CD14-positive monocyte (primary cell): ENCODE measurements at regions not wholly inside any gene's neighbourhood (a gene's known extent, or its start where the extent isn't known, plus 50 kb on each side); places are given as distances from the start of the nearest gene placed in this dataset.

ENCODE experiments used
- DNase-seq, 3 donors: peaks; one replicate each; pipeline ENCODE4 v3.0.0-alpha.2; 2011 to 2022
- H2AFZ ChIP-seq: 2 replicates; pipeline ENCODE4 v1.6.0; 2012; ENCODE audit warnings: mild to moderate bottlenecking, low read depth, low read length, inconsistent platforms; ENCODE audit not compliant: insufficient read depth, poor library complexity, severe bottlenecking
- H3K27ac ChIP-seq, 2 donors: 1 replicate in 1 of 2; 2 replicates in 1 of 2; pipeline ENCODE4 v1.5.1; 2012 to 2013; ENCODE audit warnings: low read length in 2 of 2, control low read depth in 1 of 2, inconsistent platforms in 1 of 2, low read depth in 1 of 2, mild to moderate bottlenecking in 1 of 2
- H3K27me3 ChIP-seq, 2 donors: one replicate each; pipeline versions ENCODE4 v1.6.0 to v1.6.1; 2011 to 2013; ENCODE audit warnings: low read length in 2 of 2; ENCODE audit not compliant: control insufficient read depth in 2 of 2, insufficient read depth in 2 of 2
- H3K36me3 ChIP-seq, 2 donors: replicated peaks in 1 of 2; 1 replicate in 1 of 2; 2 replicates in 1 of 2; pipeline versions ENCODE4 v1.5.1 to v1.6.1; 2012 to 2013; ENCODE audit warnings: low read length in 2 of 2, control low read depth in 1 of 2, inconsistent platforms in 1 of 2, mild to moderate bottlenecking in 1 of 2; ENCODE audit not compliant: insufficient read depth in 2 of 2, control insufficient read depth in 1 of 2
- H3K4me1 ChIP-seq, 2 donors: 1 replicate in 1 of 2; 2 replicates in 1 of 2; pipeline versions ENCODE4 v1.5.1 to v1.6.1; 2012 to 2013; ENCODE audit warnings: low read length in 2 of 2, control low read depth in 1 of 2, inconsistent platforms in 1 of 2, mild to moderate bottlenecking in 1 of 2, moderate library complexity in 1 of 2; ENCODE audit not compliant: insufficient read depth in 2 of 2, control insufficient read depth in 1 of 2
- H3K4me2 ChIP-seq: replicated peaks from 2 replicates; pipeline ENCODE3; 2012; ENCODE audit warnings: low read length, moderate library complexity, mild to moderate bottlenecking; ENCODE audit not compliant: poor library complexity, severe bottlenecking; ENCODE audit errors: extremely low read depth
- H3K4me3 ChIP-seq, 3 experiments: fragments of 200-600 bp in 1 of 3; sonication (generic) in 1 of 3; replicated peaks in 1 of 3; 1 replicate in 2 of 3; 2 replicates in 1 of 3; pipeline ENCODE4 v1.5.1; 2011 to 2013; ENCODE audit warnings: low read length in 3 of 3, mild to moderate bottlenecking in 3 of 3, control low read depth in 2 of 3, low read depth in 2 of 3, inconsistent platforms in 1 of 3, moderate library complexity in 1 of 3
- H3K79me2 ChIP-seq: 2 replicates; pipeline ENCODE4 v1.6.0; 2012; ENCODE audit warnings: mild to moderate bottlenecking, control low read depth, inconsistent platforms, low read length, moderate library complexity; ENCODE audit not compliant: insufficient read depth
- H3K9ac ChIP-seq: 2 replicates; pipeline ENCODE4 v1.6.0; 2017; ENCODE audit warnings: low read length, mild to moderate bottlenecking; ENCODE audit not compliant: insufficient read depth, poor library complexity, severe bottlenecking
- H3K9me3 ChIP-seq, 2 donors: replicated peaks in 1 of 2; 1 replicate in 1 of 2; 2 replicates in 1 of 2; pipeline versions ENCODE4 v1.5.1 to v1.6.1; 2012 to 2013; ENCODE audit warnings: low read length in 2 of 2, control low read depth in 1 of 2; ENCODE audit not compliant: control insufficient read depth in 1 of 2, insufficient read depth in 1 of 2
- H4K20me1 ChIP-seq: 2 replicates; pipeline ENCODE4 v1.6.0; 2012; ENCODE audit warnings: mild to moderate bottlenecking, low read length, control low read depth, moderate library complexity; ENCODE audit not compliant: insufficient read depth
- H3K27ac Mint-ChIP-seq, 7 donors: one replicate each; pipeline ENCODE4 v1.8.0; 2020; ENCODE audit warnings: mild to moderate bottlenecking in 7 of 7, mixed read lengths in 7 of 7, moderate library complexity in 6 of 7, inconsistent platforms in 2 of 7
- H3K27me3 Mint-ChIP-seq, 3 donors: one replicate each; pipeline ENCODE4 v1.8.0; 2021 to 2022; ENCODE audit warnings: low read depth in 3 of 3, mild to moderate bottlenecking in 3 of 3, mixed read lengths in 3 of 3, moderate library complexity in 3 of 3, inconsistent platforms in 1 of 3
- H3K36me3 Mint-ChIP-seq, 2 donors: one replicate each; pipeline ENCODE4 v1.8.0; 2020; ENCODE audit warnings: mixed read lengths in 2 of 2, inconsistent platforms in 1 of 2, mild to moderate bottlenecking in 1 of 2
- H3K4me1 Mint-ChIP-seq: one replicate; pipeline ENCODE4 v1.8.0; 2020; ENCODE audit warnings: mild to moderate bottlenecking, mixed read lengths
- H3K4me3 Mint-ChIP-seq, 2 donors: one replicate each; pipeline ENCODE4 v1.8.0; 2020; ENCODE audit warnings: mild to moderate bottlenecking in 2 of 2, mixed read lengths in 2 of 2, moderate library complexity in 1 of 2
- H3K9me3 Mint-ChIP-seq, 7 donors: one replicate each; pipeline ENCODE4 v1.8.0; 2020 to 2022; ENCODE audit warnings: mixed read lengths in 7 of 7, mild to moderate bottlenecking in 6 of 7, moderate library complexity in 6 of 7, inconsistent platforms in 2 of 7
- WGBS: methylation state at CpG from one replicate; pipeline ENCODE4 v1.1.5; 2013; ENCODE audit warnings: missing lambda C conversion rate; ENCODE audit not compliant: insufficient coverage; 5-methylcytosine and 5-hydroxymethylcytosine counted together
- intact Hi-C, 2 donors: fragments of 100-400 bp; cut with micrococcal nuclease; formaldehyde crosslinking; loops; one replicate each; pipeline versions ENCODE4 v1.15.0 to v1.15.1; 2023
- TF ChIP-seq, protein P1 (sequence below): fragments of 200-600 bp; IDR thresholded peaks from one replicate; pipeline ENCODE4 v1.8.0; 2022; ENCODE audit warnings: antibody characterized with exemption, mild to moderate bottlenecking

DNA sequence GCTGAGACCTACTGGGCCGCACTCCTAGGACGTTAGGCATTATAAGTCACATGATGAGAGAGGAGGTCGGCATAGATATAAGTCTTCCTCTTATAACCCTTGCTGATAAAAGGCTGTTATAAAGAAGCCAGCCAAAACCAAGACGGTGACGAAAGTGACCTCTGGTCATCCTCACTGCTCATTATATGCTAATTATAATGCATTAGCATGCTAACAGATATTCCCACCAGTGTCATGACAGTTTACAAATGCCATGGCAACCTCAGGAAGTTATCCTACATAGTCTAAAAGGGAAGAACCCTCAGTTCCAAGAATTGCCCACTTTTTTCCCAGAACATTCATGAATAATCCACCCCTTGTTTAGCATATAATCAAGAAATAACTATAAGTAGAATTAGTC lies 222.4 kb downstream of the TLE1 start:
- intact Hi-C loops: no loop called here
- no peak overlapping the region for H3K27ac Mint-ChIP-seq
- peaks cover 4% of the 10 kb centered on the region for H3K4me1 Mint-ChIP-seq

DNA sequence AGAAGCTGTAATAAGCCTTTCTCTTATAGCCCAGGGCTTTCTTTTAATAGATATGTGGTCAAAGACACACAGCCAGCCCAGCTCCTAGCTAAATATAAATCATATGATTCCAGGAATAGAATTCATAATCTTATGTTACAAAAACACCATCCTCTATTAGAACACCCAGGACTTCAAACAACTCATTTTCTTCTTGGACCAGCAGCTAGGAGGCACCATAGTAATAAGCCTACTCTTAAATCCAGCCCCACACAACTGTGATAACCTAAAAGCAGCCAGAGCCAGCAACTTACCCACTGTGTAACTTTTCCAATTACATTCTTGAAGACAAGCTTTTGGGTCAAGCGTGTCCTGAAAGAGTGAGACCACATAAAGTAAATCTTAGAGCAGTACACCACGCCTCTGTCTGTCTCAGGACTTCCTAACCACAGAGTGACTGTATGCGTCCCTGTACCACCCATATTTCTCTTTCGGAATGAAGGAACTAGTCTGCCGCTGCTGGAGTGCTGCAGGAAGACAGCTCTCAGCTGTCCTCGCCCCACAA lies 223.8 kb downstream of the TLE1 start:
- no peaks in the 10 kb centered on the region for H3K27me3 ChIP-seq
- no peak for DNase-seq
- no peak overlapping the region for H3K9ac ChIP-seq
- Mint-ChIP-seq H3K4me1 (peaks cover 4% of the 10 kb centered on the region), H3K36me3 (no peaks in the 10 kb centered on the region), H3K9me3 (peaks cover 0 to 3% (median 0%) of the 10 kb centered on the region in 7 donors), H3K27me3 (peaks cover 0 to 2% (median 0%) of the 10 kb centered on the region in 3 donors), H3K4me3 (no peak overlapping the region), H3K27ac (no peak overlapping the region)
- WGBS: 0% methylated on average over 2 of the region's 6 CpGs
- no peaks in the 10 kb centered on the region for H3K79me2 ChIP-seq
- H3K9me3 ChIP-seq: no peaks in the 10 kb centered on the region
- no peaks in the 10 kb centered on the region for H4K20me1 ChIP-seq
- intact Hi-C loops: no loop called here
- no peaks in the 10 kb centered on the region for H3K4me1 ChIP-seq
- H3K4me2 ChIP-seq: no peak overlapping the region
- H3K27ac ChIP-seq: no peak overlapping the region
- H2AFZ ChIP-seq: no peak overlapping the region
- H3K36me3 ChIP-seq: no peaks in the 10 kb centered on the region
- no peak overlapping the region for H3K4me3 ChIP-seq
- TF ChIP-seq, protein P1, sequence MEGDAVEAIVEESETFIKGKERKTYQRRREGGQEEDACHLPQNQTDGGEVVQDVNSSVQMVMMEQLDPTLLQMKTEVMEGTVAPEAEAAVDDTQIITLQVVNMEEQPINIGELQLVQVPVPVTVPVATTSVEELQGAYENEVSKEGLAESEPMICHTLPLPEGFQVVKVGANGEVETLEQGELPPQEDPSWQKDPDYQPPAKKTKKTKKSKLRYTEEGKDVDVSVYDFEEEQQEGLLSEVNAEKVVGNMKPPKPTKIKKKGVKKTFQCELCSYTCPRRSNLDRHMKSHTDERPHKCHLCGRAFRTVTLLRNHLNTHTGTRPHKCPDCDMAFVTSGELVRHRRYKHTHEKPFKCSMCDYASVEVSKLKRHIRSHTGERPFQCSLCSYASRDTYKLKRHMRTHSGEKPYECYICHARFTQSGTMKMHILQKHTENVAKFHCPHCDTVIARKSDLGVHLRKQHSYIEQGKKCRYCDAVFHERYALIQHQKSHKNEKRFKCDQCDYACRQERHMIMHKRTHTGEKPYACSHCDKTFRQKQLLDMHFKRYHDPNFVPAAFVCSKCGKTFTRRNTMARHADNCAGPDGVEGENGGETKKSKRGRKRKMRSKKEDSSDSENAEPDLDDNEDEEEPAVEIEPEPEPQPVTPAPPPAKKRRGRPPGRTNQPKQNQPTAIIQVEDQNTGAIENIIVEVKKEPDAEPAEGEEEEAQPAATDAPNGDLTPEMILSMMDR: no peak

More for the DNA sequence above, 222.4 kb downstream of the TLE1 start:
- Histone ChIP-seq H4K20me1 (no peaks in the 10 kb centered on the region), H3K36me3 (no peaks in the 10 kb centered on the region), H3K4me3 (no peak overlapping the region), H3K79me2 (no peaks in the 10 kb centered on the region), H3K9me3 (no peaks in the 10 kb centered on the region), H3K27ac (no peak overlapping the region), H3K27me3 (no peaks in the 10 kb centered on the region), H2AFZ (no peak overlapping the region), H3K4me1 (no peaks in the 10 kb centered on the region), H3K9ac (no peak overlapping the region), H3K4me2 (no peak overlapping the region)
- DNase-seq: no peak
- TF ChIP-seq, protein P1: no peak
- no peak overlapping the region for H3K4me3 Mint-ChIP-seq
- H3K36me3 Mint-ChIP-seq: no peaks in the 10 kb centered on the region
- H3K27me3 Mint-ChIP-seq: peaks cover 0 to 2% (median 0%) of the 10 kb centered on the region in 3 donors
- WGBS: no CpG with 5 or more reads among the region's 5 CpGs
- H3K9me3 Mint-ChIP-seq: peaks cover 0 to 3% (median 3%) of the 10 kb centered on the region in 7 donors
